ENCODE measurements at regions not wholly inside any gene's neighbourhood (a gene's known extent, or its start where the extent isn't known, plus 50 kb on each side); places are given as distances from the start of the nearest gene placed in this dataset.

GRCh38 chr4:66633477-66633876 is 911.8 kb downstream of the CENPC start:
- TF ChIP-seq ZBTB7A (IDR thresholded peaks at IDR 0.05; ENCODE audit: low read depth) (no peak), TAF1 (IDR thresholded peaks at IDR 0.05; ENCODE audit: low read depth) (no peak)
